Immature natural killer cell (primary cell): ENCODE measurements at regions not wholly inside any gene's neighbourhood (a gene's known extent, or its start where the extent isn't known, plus 50 kb on each side); places are given as distances from the start of the nearest gene placed in this dataset.

Source experiments
- DNase-seq, 3 donors: peaks; one replicate each; pipeline ENCODE4 v3.0.0; 2022; ENCODE audit warnings: mixed read lengths in 1 of 3
- H3K27ac Mint-ChIP-seq, 6 donors: one replicate each; pipeline ENCODE4 v1.8.0; 2020; ENCODE audit warnings: mixed read lengths in 6 of 6, mild to moderate bottlenecking in 5 of 6, inconsistent platforms in 4 of 6, moderate library complexity in 3 of 6
- H3K27me3 Mint-ChIP-seq, 3 donors: one replicate each; pipeline ENCODE4 v1.8.0; 2020 to 2021; ENCODE audit warnings: low read depth in 3 of 3, mild to moderate bottlenecking in 3 of 3, mixed read lengths in 3 of 3, moderate library complexity in 3 of 3, inconsistent platforms in 1 of 3
- H3K36me3 Mint-ChIP-seq, 3 donors: one replicate each; pipeline ENCODE4 v1.8.0; 2020; ENCODE audit warnings: mixed read lengths in 3 of 3, inconsistent platforms in 2 of 3, mild to moderate bottlenecking in 2 of 3
- H3K4me1 Mint-ChIP-seq, 2 donors: one replicate each; pipeline ENCODE4 v1.8.0; 2020; ENCODE audit warnings: inconsistent platforms in 2 of 2, mild to moderate bottlenecking in 2 of 2, mixed read lengths in 2 of 2, moderate library complexity in 1 of 2
- H3K4me3 Mint-ChIP-seq, 5 donors: one replicate each; pipeline ENCODE4 v1.8.0; 2020; ENCODE audit warnings: mild to moderate bottlenecking in 5 of 5, mixed read lengths in 5 of 5, inconsistent platforms in 3 of 5, moderate library complexity in 3 of 5
- H3K9me3 Mint-ChIP-seq, 6 donors: one replicate each; pipeline ENCODE4 v1.8.0; 2020; ENCODE audit warnings: mild to moderate bottlenecking in 6 of 6, mixed read lengths in 6 of 6, inconsistent platforms in 4 of 6, moderate library complexity in 3 of 6

GRCh38 chr5:39880985-39881384 is 456.2 kb upstream of the DAB2 start:
- H3K4me1 Mint-ChIP-seq: no peaks in the 10 kb centered on the region
- H3K27me3 Mint-ChIP-seq: peaks cover 2 to 13% (median 6%) of the 10 kb centered on the region in 3 donors
- no peak overlapping the region for H3K27ac Mint-ChIP-seq
- H3K9me3 Mint-ChIP-seq: peaks cover 0 to 1% (median 0%) of the 10 kb centered on the region in 6 donors
- H3K36me3 Mint-ChIP-seq: no peaks in the 10 kb centered on the region
- DNase-seq: no peak
- H3K4me3 Mint-ChIP-seq: no peak overlapping the region

- no peak overlapping the region for H3K27ac Mint-ChIP-seq
- H3K27me3 Mint-ChIP-seq: peaks cover 2 to 8% (median 6%) of the 10 kb centered on the region in 3 donors
- no peaks in the 10 kb centered on the region for H3K4me1 Mint-ChIP-seq
Observed at GRCh38 chr5:39877479-39877878, 452.7 kb upstream of the DAB2 start.

GRCh38 chr5:39876146-39876545 is 451.4 kb upstream of the DAB2 start:
- H3K4me3 Mint-ChIP-seq: no peak overlapping the region
- H3K27ac Mint-ChIP-seq: no peak overlapping the region

More at GRCh38 chr5:39877479-39877878, 452.7 kb upstream of the DAB2 start:
- Mint-ChIP-seq H3K9me3 (peaks cover 0 to 1% (median 0%) of the 10 kb centered on the region in 6 donors), H3K4me3 (no peak overlapping the region), H3K36me3 (no peaks in the 10 kb centered on the region)
- DNase-seq: no peak

GRCh38 chr5:39870137-39870536 is 445.4 kb upstream of the DAB2 start:
- H3K4me3 Mint-ChIP-seq: no peak overlapping the region

More at GRCh38 chr5:39876146-39876545, 451.4 kb upstream of the DAB2 start:
- Mint-ChIP-seq H3K4me1 (no peaks in the 10 kb centered on the region), H3K27me3 (peaks cover 0 to 8% (median 6%) of the 10 kb centered on the region in 3 donors), H3K36me3 (no peaks in the 10 kb centered on the region), H3K9me3 (peaks cover 0 to 1% (median 0%) of the 10 kb centered on the region in 6 donors)
- no peak for DNase-seq

GRCh38 chr5:39869396-39869795 is 444.6 kb upstream of the DAB2 start:
- Mint-ChIP-seq H3K9me3 (peaks cover 0 to 21% (median 10%) of the 10 kb centered on the region in 6 donors), H3K4me1 (no peaks in the 10 kb centered on the region), H3K27ac (no peak overlapping the region), H3K36me3 (no peaks in the 10 kb centered on the region), H3K27me3 (peaks cover 0 to 2% (median 0%) of the 10 kb centered on the region in 3 donors), H3K4me3 (no peak overlapping the region)
- DNase-seq: no peak

More at GRCh38 chr5:39870137-39870536, 445.4 kb upstream of the DAB2 start:
- Mint-ChIP-seq H3K9me3 (peaks cover 0 to 21% (median 10%) of the 10 kb centered on the region in 6 donors), H3K27me3 (peaks cover 0 to 5% (median 0%) of the 10 kb centered on the region in 3 donors), H3K27ac (no peak overlapping the region), H3K36me3 (no peaks in the 10 kb centered on the region), H3K4me1 (no peaks in the 10 kb centered on the region)
- DNase-seq: no peak

DNA sequence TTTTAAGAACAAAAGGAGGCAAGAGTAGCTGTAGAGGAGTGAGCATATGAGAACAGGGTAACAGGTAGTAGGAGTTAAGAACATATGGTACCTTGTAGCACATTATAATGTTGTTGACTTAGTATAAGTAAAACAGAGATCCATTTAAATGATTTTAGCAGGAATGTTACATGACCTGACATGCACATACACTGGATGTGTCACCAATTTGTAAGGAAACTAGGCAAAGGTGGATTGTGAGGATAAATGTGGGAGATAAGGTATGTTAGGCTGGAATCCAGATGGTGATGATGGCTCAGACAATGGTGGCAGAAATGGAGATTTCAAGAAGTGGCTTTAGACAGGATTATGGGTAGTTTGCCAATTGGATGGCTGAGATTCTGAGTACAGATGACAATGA is 443.1 kb upstream of the DAB2 start:
- H3K9me3 Mint-ChIP-seq: peaks cover 0 to 21% (median 10%) of the 10 kb centered on the region in 6 donors
- no peak overlapping the region for H3K27ac Mint-ChIP-seq

GRCh38 chr5:39863926-39864552 is 439.3 kb upstream of the DAB2 start:
- Mint-ChIP-seq H3K27ac (no peak overlapping the region), H3K4me3 (no peak overlapping the region), H3K4me1 (no peaks in the 10 kb centered on the region), H3K9me3 (peaks cover 0 to 12% (median under 1%) of the 10 kb centered on the region in 6 donors), H3K36me3 (no peaks in the 10 kb centered on the region), H3K27me3 (peaks cover 2 to 3% (median 3%) of the 10 kb centered on the region in 3 donors)
- DNase-seq: no peak

More for the DNA sequence above, 443.1 kb upstream of the DAB2 start:
- no peak for DNase-seq
- H3K27me3 Mint-ChIP-seq: peaks cover 0 to 3% (median 2%) of the 10 kb centered on the region in 3 donors
- no peaks in the 10 kb centered on the region for H3K36me3 Mint-ChIP-seq
- H3K4me3 Mint-ChIP-seq: no peak overlapping the region
- H3K4me1 Mint-ChIP-seq: no peaks in the 10 kb centered on the region

GRCh38 chr5:39857041-39857440 is 432.3 kb upstream of the DAB2 start:
- no peak for DNase-seq
- peaks cover 0 to 11% (median 4%) of the 10 kb centered on the region in 3 donors for H3K27me3 Mint-ChIP-seq
- H3K4me1 Mint-ChIP-seq: no peaks in the 10 kb centered on the region
- peaks cover 0 to 2% (median 0%) of the 10 kb centered on the region in 6 donors for H3K9me3 Mint-ChIP-seq
- H3K36me3 Mint-ChIP-seq: no peaks in the 10 kb centered on the region
- H3K4me3 Mint-ChIP-seq: no peak overlapping the region
- H3K27ac Mint-ChIP-seq: no peak overlapping the region

GRCh38 chr5:39854771-39855410 is 430.1 kb upstream of the DAB2 start:
- Mint-ChIP-seq H3K4me3 (no peak overlapping the region), H3K27ac (no peak overlapping the region), H3K36me3 (no peaks in the 10 kb centered on the region), H3K27me3 (peaks cover 0 to 8% (median 4%) of the 10 kb centered on the region in 3 donors), H3K4me1 (no peaks in the 10 kb centered on the region), H3K9me3 (peaks cover 0 to 2% (median 0%) of the 10 kb centered on the region in 6 donors)
- DNase-seq: no peak

DNA sequence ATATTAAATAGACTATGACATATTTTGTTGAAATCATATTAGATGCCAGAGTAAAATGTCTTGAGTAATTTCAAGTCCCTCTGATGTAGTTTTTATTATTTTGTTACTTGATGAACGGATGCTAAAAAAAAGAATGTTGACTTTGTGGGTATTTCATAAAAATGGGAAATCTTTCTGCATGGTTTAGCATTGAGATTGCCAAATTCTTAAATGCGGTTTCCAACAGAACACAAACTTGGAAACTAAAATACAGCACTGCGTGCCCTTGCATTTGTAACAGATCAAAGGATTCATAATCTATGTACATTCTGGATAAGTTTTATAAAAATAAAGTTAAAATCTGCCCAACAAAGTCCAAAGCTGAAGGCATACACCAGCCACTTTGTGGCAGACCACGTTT is 425.5 kb upstream of the DAB2 start:
- Mint-ChIP-seq H3K27me3 (peaks cover 0 to 12% (median 7%) of the 10 kb centered on the region in 3 donors), H3K27ac (no peak overlapping the region), H3K4me1 (no peaks in the 10 kb centered on the region)

DNA sequence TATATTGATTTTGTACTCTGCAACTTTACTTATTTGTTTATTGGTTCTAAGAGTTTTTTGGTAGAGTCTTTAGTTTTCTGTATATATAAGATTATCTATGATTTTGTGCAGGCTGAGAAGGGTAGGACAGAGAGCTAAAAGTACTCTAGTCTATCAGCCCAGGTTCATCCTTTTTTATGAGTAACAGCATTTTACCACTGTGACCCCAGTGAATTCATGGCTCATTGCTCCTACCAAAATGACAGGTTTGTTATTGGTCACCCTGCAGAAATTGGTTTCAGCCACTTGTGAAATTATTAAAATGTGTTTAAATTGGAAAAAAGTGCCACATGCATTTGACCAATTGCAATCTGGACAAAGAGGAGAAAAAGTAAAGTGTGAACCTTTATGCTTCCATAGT is 421.4 kb upstream of the DAB2 start:
- no peak overlapping the region for H3K27ac Mint-ChIP-seq
- peaks cover 0 to 11% (median 0%) of the 10 kb centered on the region in 6 donors for H3K9me3 Mint-ChIP-seq
- H3K4me1 Mint-ChIP-seq: no peaks in the 10 kb centered on the region
- no peak overlapping the region for H3K4me3 Mint-ChIP-seq
- no peak for DNase-seq
- peaks cover 0 to 8% (median 7%) of the 10 kb centered on the region in 3 donors for H3K27me3 Mint-ChIP-seq
- no peaks in the 10 kb centered on the region for H3K36me3 Mint-ChIP-seq

More for the DNA sequence above, 425.5 kb upstream of the DAB2 start:
- H3K9me3 Mint-ChIP-seq: peaks cover 0 to 7% (median 0%) of the 10 kb centered on the region in 6 donors
- H3K4me3 Mint-ChIP-seq: no peak overlapping the region
- H3K36me3 Mint-ChIP-seq: no peaks in the 10 kb centered on the region
- no peak for DNase-seq

- Mint-ChIP-seq H3K9me3 (peaks cover 0 to 19% (median 6%) of the 10 kb centered on the region in 6 donors), H3K36me3 (peaks cover 0 to 1% (median 0%) of the 10 kb centered on the region in 3 donors), H3K27me3 (peaks cover 0 to 7% (median 6%) of the 10 kb centered on the region in 3 donors), H3K4me1 (no peaks in the 10 kb centered on the region), H3K4me3 (no peak overlapping the region), H3K27ac (no peak overlapping the region)
- no peak for DNase-seq
Observed at GRCh38 chr5:39843767-39844166, 419.0 kb upstream of the DAB2 start.

DNA sequence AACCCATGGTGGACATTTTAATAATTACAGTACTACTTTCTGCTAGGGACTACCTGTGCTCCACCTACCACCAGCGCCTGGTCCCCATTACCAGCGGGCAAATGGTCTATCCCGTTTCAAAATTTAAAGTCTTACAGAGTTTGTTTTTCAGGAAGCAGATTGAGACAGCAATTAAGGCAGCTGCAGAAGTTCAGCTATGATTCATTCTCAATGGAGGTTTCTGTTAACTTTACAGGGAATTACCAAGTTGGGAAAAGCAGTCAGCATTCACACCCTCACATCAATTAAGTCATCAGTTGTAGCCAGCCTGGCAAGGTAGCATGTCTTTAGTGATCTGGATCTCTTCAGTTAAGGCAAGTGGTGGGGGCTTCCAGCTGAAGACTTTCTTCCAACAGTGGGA is 410.6 kb upstream of the DAB2 start:
- Mint-ChIP-seq H3K27me3 (peaks cover 0 to 6% (median 2%) of the 10 kb centered on the region in 3 donors), H3K4me1 (no peaks in the 10 kb centered on the region), H3K27ac (no peak overlapping the region), H3K4me3 (no peak overlapping the region), H3K36me3 (peaks cover 0 to 3% (median 0%) of the 10 kb centered on the region in 3 donors), H3K9me3 (peaks cover 0 to 20% (median 5%) of the 10 kb centered on the region in 6 donors)
- no peak for DNase-seq

- Mint-ChIP-seq H3K9me3 (no peaks in the 10 kb centered on the region), H3K4me1 (no peaks in the 10 kb centered on the region), H3K4me3 (no peak overlapping the region), H3K27me3 (peaks cover 0 to 6% (median 0%) of the 10 kb centered on the region in 3 donors), H3K36me3 (no peaks in the 10 kb centered on the region), H3K27ac (no peak overlapping the region)
- no peak for DNase-seq
Observed at GRCh38 chr5:39829441-39829840, 404.7 kb upstream of the DAB2 start.
